B cell (primary cell): ENCODE measurements at regions not wholly inside any gene's neighbourhood (a gene's known extent, or its start where the extent isn't known, plus 50 kb on each side); places are given as distances from the start of the nearest gene placed in this dataset.

Experiments
- CTCF ChIP-seq: fragments of 200-600 bp; IDR thresholded peaks from one replicate; pipeline ENCODE4 v1.8.0; 2022; ENCODE audit warnings: antibody characterized with exemption, mild to moderate bottlenecking
- EZH2 ChIP-seq: IDR thresholded peaks from 2 replicates; pipeline ENCODE4 v1.6.1; 2012; ENCODE audit warnings: borderline replicate concordance, low read depth, mild to moderate bottlenecking, moderate library complexity, low read length; ENCODE audit not compliant: insufficient read depth, poor library complexity, severe bottlenecking

GRCh38 chr18:34018336-34018735, 206.4 kb downstream of the NOL4 start:
- TF ChIP-seq CTCF, result no peak
- no peak for TF ChIP-seq EZH2
